HG03095 (cell line): ENCODE measurements at regions not wholly inside any gene's neighbourhood (a gene's known extent, or its start where the extent isn't known, plus 50 kb on each side); places are given as distances from the start of the nearest gene placed in this dataset.
"Not testable (repeated sequence)": the region's sequence is repeated elsewhere in the genome, so short reads cannot be mapped to it uniquely, and the experiment has no call there.

Source experiments
- ATAC-seq: cut with Tn5 transposase; IDR thresholded peaks from one replicate; pipeline ENCODE4 v1.9.1; 2021; ENCODE audit warnings: moderate library complexity; ENCODE audit not compliant: unreplicated experiment

DNA sequence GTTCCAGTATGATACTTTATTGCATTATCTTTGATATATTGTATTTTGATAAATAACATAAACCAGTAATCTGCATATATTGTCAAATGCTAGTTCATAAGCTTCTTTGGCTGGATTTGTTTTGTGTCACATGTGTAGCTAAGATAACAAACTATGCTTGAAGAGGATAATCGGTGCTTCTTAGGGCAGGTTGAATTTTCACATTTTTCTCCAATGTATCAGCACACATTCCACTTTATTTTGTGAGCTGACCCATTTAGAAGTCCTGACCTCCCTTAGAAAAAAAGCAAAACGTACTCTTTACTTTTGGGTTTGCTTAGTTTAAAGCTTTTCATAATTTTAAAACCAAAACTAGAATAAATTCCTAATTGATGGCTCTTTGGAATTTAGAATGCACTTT lies 277.7 kb upstream of the DDHD1 start:
- ATAC-seq = no peak

GRCh38 chr14:53412819-53413675 lies 259.9 kb upstream of the DDHD1 start:
- no peak for ATAC-seq

- ATAC-seq = no peak
Observed at GRCh38 chr14:53411125-53411524, 258.0 kb upstream of the DDHD1 start.

GRCh38 chr14:53409969-53410368 lies 256.8 kb upstream of the DDHD1 start:
- ATAC-seq = no peak

GRCh38 chr14:53409289-53409688 lies 256.2 kb upstream of the DDHD1 start:
- no peak for ATAC-seq

GRCh38 chr14:53408175-53408879 lies 255.2 kb upstream of the DDHD1 start:
- no peak for ATAC-seq

- no peak for ATAC-seq
Observed at GRCh38 chr14:53406519-53406918, 253.4 kb upstream of the DDHD1 start.

GRCh38 chr14:53401646-53402045 lies 248.5 kb upstream of the DDHD1 start:
- no peak for ATAC-seq

DNA sequence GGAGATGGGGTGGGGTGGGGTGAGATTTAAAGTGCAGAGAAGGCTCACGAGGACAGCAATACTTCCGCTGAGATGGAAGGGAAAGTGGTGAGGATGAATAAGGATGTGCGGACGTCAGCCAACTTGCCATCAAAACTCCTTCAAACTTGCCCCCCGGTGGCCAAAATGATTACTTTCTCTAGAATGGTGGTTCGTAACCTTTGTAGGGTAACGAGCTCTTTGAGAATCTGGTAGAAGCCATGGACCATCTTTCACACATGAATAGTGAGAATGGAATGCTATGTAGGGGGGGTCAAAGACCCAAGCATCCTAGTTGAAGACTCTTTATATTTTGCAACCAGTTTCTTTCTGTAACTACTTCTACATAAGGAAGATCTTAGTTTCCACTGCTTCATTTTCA lies 245.9 kb upstream of the DDHD1 start:
- ATAC-seq = no peak

- ATAC-seq = no peak
Observed at GRCh38 chr14:53398616-53399015, 245.5 kb upstream of the DDHD1 start.

DNA sequence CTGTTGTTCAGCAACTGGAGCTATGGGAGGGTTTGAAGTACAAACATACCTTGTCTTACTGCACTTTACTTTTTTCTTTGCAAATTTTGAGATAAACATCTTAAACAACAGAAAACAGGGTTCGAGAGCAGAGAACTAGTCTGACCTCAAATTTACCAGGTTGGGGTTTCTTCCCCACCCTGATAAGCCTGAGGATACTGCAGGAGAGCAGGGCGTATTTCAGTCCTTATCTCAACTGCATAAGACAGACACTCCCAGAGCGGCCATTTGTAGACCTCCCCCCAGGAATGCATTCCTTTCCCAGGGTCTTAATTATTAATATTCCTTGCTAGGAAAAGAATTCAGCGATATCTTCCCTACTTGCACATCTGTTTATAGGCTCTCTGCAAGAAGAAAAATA lies 242.1 kb upstream of the DDHD1 start:
- ATAC-seq = not testable (repeated sequence)

- no peak for ATAC-seq
Observed at GRCh38 chr14:53391631-53392285, 238.6 kb upstream of the DDHD1 start.

GRCh38 chr14:53391156-53391555 lies 238.0 kb upstream of the DDHD1 start:
- ATAC-seq = no peak

- no peak for ATAC-seq
Observed at GRCh38 chr14:53390008-53390407, 236.9 kb upstream of the DDHD1 start.

DNA sequence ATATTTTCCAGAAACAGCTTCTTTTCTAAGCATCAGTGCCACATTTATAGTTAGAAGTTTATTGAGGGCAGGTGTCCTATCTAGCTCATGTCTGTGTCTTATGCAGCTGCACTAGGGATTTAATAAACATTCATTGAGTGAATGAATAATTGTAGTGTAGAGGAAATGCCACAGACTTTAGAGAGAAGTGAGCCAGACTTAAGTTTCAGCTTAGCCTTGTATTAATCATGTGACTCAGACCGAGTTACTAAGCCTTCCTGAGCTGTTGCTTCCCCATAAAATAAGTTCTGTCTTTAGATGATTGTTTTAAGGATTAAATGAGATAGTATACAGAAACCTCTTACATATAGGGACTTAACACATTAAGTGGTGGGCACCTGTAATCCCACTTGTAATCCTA lies 236.1 kb upstream of the DDHD1 start:
- no peak for ATAC-seq

- ATAC-seq = no peak
Observed at GRCh38 chr14:53386362-53386761, 233.2 kb upstream of the DDHD1 start.

DNA sequence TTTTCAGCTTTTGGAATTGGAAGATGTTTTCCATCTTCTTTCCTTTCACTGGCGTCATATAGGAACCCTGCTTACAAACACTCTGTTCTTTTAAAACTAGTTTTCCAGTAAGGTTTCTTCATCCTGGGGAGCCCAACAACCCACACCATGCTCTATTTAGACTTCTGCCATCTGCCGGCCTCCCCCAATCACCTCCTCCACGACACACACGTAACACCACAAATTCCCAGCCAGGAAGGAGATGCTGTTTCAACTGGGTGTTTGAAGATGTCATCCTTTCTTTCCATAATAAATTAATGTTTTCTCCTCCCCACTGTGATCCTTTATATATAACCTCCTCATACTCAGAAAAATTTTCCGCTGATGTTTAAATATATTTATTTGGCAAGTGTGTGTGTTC lies 231.4 kb upstream of the DDHD1 start:
- ATAC-seq = no peak

DNA sequence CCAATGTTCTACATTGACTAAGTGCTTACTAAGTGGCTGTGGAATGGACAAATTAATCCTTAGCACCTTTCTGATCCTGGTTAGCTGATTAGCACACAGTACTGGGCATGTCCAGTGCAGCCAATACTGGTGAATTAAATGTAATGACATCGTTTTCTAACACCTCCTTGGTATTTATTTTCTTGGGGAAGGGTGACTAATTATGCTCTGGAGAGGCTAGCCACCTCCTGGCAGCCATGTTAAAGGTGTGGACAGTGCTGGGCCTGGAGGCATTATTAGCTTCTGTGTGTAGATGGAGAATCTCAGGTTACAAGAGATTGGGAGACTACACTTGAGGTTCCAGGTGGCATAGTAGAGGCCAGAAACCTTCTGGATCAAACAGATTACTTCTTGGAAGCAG lies 230.9 kb upstream of the DDHD1 start:
- ATAC-seq = no peak

DNA sequence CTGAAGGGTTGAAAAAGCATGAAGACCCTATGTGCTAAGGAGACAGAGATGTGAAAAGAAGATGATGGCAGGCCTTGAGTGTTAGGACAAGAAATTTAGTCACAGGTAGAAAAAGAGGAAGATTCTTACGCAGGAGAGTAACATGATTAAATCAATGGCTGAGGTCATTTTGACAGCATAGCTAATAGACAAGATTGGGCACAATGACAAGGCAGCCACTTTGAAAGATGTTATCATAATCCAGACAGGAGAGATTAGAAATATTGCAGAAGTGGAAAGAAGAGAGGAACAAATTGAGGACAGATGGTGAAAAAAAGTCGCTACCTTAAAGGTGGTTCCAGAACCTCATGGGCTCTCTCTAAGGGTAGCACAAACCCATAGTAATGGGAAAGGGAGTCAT lies 228.8 kb upstream of the DDHD1 start:
- ATAC-seq = no peak

DNA sequence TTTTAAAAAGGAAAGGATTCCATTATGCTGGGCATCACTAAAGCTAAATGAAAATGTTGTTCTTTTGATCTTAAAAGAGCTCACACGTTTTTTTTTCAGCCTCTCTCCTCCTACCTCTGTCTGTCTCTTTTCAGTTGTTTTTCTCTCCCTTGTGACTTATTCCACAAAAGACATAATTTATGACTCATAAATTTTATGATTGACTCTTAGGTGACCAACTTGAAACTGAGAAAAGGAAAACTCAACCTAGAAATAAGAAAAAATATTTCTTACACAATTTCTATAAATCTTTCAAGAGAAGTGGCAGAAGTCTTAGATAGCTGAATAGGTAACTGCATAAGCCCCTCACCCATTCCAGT lies 227.7 kb upstream of the DDHD1 start:
- ATAC-seq = no peak

DNA sequence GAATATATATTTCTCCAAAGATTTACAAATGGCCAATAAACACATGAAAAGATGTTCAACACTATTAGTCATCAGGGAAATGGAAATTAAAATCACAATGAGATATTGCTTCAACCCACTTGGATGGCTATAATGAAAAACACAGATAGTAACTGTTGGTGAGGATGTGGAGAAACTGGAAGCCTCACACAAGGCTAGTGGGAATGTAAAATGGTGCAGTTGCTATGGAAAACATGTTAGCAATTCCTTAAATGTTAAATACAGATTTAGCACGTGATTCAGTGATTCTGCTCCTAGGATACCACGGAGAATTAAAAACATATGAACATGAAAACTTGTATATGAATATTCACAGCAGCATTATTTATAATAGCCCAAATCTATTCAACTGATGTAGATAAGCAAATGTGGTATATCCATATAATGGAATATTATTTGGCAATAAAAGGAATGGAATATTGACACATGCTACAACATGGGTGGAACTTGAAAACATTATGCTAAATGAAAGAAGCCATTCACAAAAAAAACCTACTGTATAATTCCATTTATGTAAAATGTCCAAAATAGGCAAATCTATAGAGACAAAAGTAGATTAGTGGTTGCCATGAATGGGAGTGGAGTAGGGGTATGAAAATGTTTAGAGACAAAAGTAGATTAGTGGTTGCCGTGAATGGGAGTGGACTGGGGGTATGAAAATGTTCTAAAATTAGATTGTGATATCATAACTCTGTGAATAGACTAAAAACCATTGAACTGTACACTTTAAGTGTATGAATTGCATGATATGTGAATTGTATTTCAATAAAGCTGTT lies 227.1 kb upstream of the DDHD1 start:
- ATAC-seq = no peak
